Right lobe of liver (tissue), 6 donors: ENCODE measurements at regions not wholly inside any gene's neighbourhood (a gene's known extent, or its start where the extent isn't known, plus 50 kb on each side); places are given as distances from the start of the nearest gene placed in this dataset.
"Not testable (repeated sequence)": the region's sequence is repeated elsewhere in the genome, so short reads cannot be mapped to it uniquely, and the experiment has no call there.

Source experiments
- ATAC-seq, 4 donors: fragments of 200-7000 bp; cut with Tn5 transposase; one replicate each; pipeline ENCODE4 v1.9.1; 2020; ENCODE audit warnings: mild to moderate bottlenecking in 4 of 4, moderate library complexity in 4 of 4
- DNase-seq, 3 donors: peaks; one replicate each; pipeline ENCODE4 v3.0.0-alpha.2; 2020
- H3K27ac ChIP-seq, 3 donors: fragments of 200-600 bp; one replicate each; pipeline ENCODE4 v1.8.0; 2022
- H3K27me3 ChIP-seq, 2 donors: fragments of 200-600 bp; one replicate each; pipeline ENCODE4 v1.8.0; 2022
- H3K36me3 ChIP-seq, 4 donors: fragments of 200-600 bp; sonication (generic) in 1 of 4; one replicate each; pipeline versions ENCODE4 v1.5.1 to v1.8.0; 2017 to 2022; ENCODE audit warnings: control low read depth in 1 of 4
- H3K4me1 ChIP-seq, 4 donors: fragments of 200-600 bp; sonication (generic) in 1 of 4; one replicate each; pipeline versions ENCODE4 v1.5.1 to v1.8.0; 2017 to 2022; ENCODE audit warnings: control low read depth in 1 of 4
- H3K4me3 ChIP-seq, 3 donors: fragments of 200-600 bp; one replicate each; pipeline ENCODE4 v1.8.0; 2022
- H3K9me3 ChIP-seq, 4 donors: fragments of 200-600 bp; sonication (generic) in 1 of 4; one replicate each; pipeline versions ENCODE4 v1.5.1 to v1.8.0; 2017 to 2022; ENCODE audit warnings: control low read depth in 1 of 4
- POLR2A ChIP-seq: fragments of 450-650 bp; IDR thresholded peaks from one replicate; pipeline ENCODE4 v1.6.1; 2017; ENCODE audit warnings: antibody characterized with exemption, mild to moderate bottlenecking
- WGBS: methylation state at CpG from one replicate; pipeline ENCODE4 v1.1.6; 2018; ENCODE audit warnings: low coverage, low lambda C conversion rate; ENCODE audit not compliant: insufficient coverage; ENCODE audit errors: missing lambda C conversion rate; 5-methylcytosine and 5-hydroxymethylcytosine counted together
- intact Hi-C, 2 donors: fragments of 100-400 bp; cut with DNase I; formaldehyde crosslinking; loops; one replicate each; pipeline versions ENCODE4 v1.11.2 to v1.14.1; 2022
- TF ChIP-seq, protein P1 (sequence below), 4 donors: fragments of 200-600 bp in 3 of 4; fragments of 450-650 bp in 1 of 4; IDR thresholded peaks; one replicate each; pipeline versions ENCODE4 v1.5.1 to v1.8.0; 2016 to 2022; ENCODE audit warnings: antibody characterized with exemption in 4 of 4, mild to moderate bottlenecking in 2 of 4
- donor health status: DM: no; HTN: yes; CAD: no.
- donor health status: DM: no; HTN: no; CAD: no.
- donor health status: DM: no; HTN: no; CAD: no.
- donor health status: DM: no; HTN: yes; CAD: no.
- donor health status: DM: no; HTN: yes; CAD: no.

DNA sequence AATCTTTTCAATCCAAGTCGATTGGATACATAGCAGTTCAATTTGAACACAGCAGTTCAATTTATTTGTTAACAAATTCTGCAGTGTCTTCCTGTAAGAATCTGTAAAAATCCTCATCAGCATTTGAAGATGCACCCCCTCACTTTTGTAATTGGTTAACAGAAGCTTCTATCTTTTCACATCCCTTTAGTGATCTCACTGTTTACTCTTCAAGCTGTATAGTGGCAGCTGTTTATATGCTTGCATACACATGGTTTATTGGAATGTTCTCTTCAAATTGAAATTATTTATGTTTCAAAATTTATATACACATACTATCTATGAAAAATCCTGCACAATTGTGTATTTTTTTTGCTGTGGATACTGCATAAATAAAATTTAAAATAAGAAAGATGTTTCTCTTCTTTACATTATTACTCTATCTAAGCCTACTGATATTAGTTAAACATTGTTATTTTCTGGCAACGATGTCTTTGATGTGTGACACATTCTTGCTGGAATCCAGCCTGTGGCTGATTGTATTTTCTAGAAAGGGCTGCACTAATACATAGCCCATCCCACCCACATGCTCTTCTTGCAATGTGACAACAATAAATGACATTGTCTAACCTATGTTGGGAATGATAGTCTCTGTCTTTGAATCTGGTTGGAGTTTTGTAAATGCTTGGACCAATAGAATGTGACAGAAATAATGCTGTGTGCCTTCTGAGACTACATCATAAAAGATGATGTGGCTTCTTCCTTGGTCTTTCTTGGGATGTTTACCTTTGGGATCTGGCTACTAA, 573.0 kb downstream of the CD109 start:
- no peak for ATAC-seq
- TF ChIP-seq POLR2A = no peak
- TF ChIP-seq, protein P1, sequence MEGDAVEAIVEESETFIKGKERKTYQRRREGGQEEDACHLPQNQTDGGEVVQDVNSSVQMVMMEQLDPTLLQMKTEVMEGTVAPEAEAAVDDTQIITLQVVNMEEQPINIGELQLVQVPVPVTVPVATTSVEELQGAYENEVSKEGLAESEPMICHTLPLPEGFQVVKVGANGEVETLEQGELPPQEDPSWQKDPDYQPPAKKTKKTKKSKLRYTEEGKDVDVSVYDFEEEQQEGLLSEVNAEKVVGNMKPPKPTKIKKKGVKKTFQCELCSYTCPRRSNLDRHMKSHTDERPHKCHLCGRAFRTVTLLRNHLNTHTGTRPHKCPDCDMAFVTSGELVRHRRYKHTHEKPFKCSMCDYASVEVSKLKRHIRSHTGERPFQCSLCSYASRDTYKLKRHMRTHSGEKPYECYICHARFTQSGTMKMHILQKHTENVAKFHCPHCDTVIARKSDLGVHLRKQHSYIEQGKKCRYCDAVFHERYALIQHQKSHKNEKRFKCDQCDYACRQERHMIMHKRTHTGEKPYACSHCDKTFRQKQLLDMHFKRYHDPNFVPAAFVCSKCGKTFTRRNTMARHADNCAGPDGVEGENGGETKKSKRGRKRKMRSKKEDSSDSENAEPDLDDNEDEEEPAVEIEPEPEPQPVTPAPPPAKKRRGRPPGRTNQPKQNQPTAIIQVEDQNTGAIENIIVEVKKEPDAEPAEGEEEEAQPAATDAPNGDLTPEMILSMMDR (IDR thresholded peaks at IDR 0.05) = no peak

DNA sequence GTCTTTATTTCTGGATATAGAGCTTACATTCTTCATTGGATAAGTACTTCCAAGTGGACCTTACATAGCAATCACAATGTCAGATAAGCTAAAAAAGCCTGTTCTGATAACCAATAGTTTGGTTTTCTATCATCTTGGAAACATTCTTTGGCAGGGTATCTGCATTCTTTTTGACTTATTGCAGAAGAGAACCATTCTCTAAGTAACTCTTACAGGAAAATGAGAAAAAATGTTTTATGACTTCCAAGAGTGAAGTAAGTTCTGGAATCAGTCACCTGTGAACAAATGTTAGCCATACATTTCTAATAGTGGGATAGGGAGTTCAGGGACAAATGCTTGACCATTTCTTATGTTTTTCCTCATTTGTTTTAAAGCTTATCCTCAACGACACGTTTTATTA, 564.0 kb downstream of the CD109 start:
- no peak for TF ChIP-seq POLR2A
- TF ChIP-seq, protein P1 (IDR thresholded peaks at IDR 0.05) = no peak
- DNase-seq (no peak), ATAC-seq (no peak)
- H3K36me3 ChIP-seq = no peaks in the 10 kb centered on the region
- H3K4me1 ChIP-seq = no peaks in the 10 kb centered on the region
- intact Hi-C loops = no loop called here
- H3K9me3 ChIP-seq = no peaks in the 10 kb centered on the region
- no peaks in the 10 kb centered on the region for H3K27me3 ChIP-seq
- no peak overlapping the region for H3K4me3 ChIP-seq
- WGBS = 24% methylated on average over 2 of the region's 2 CpGs
- no peak overlapping the region for H3K27ac ChIP-seq

More for the DNA sequence above, 573.0 kb downstream of the CD109 start:
- no peaks in the 10 kb centered on the region for H3K36me3 ChIP-seq
- no peaks in the 10 kb centered on the region for H3K4me1 ChIP-seq
- intact Hi-C loops = no loop called here
- no peaks in the 10 kb centered on the region for H3K27me3 ChIP-seq
- no peaks in the 10 kb centered on the region for H3K9me3 ChIP-seq
- 20% methylated on average over 2 of the region's 2 CpGs for WGBS
- H3K27ac ChIP-seq = no peak overlapping the region
- no peak overlapping the region for H3K4me3 ChIP-seq
- DNase-seq = no peak

GRCh38 chr6:74256781-74257180, 560.8 kb downstream of the CD109 start:
- Histone ChIP-seq H3K27ac (no peak overlapping the region), H3K36me3 (no peaks in the 10 kb centered on the region), H3K4me3 (no peak overlapping the region), H3K9me3 (no peaks in the 10 kb centered on the region), H3K4me1 (no peaks in the 10 kb centered on the region), H3K27me3 (no peaks in the 10 kb centered on the region)
- DNase-seq = no peak
- no peak for ATAC-seq
- 27% methylated on average over 2 of the region's 2 CpGs for WGBS
- TF ChIP-seq POLR2A = no peak
- TF ChIP-seq, protein P1 (IDR thresholded peaks at IDR 0.05) = no peak
- intact Hi-C loops = no loop called here

DNA sequence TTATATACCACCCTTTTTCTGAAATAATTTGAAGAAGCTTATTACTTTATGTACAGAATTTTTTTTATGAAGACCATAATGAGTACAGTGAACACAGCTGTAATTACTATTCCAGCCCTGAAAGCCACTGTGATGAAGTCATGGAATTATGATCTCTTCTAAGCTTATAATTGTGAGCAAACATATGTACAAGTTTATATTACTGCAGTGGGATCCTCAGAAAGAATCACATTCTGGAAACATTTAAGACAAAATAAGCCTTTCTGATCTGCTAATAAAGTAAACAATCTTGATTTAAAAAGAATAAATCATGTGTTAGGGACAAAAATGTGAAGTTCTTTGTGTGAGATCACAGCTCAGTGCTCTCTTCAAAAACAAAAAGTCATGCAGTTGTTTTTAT, 560.4 kb downstream of the CD109 start:
- Histone ChIP-seq H3K9me3 (no peaks in the 10 kb centered on the region), H3K27ac (no peak overlapping the region), H3K4me3 (no peak overlapping the region), H3K36me3 (no peaks in the 10 kb centered on the region), H3K27me3 (no peaks in the 10 kb centered on the region), H3K4me1 (no peaks in the 10 kb centered on the region)
- intact Hi-C loops = no loop called here
- ATAC-seq (no peak), DNase-seq (no peak)
- TF ChIP-seq, protein P1 (IDR thresholded peaks at IDR 0.05) = no peak
- no peak for TF ChIP-seq POLR2A

GRCh38 chr6:74255007-74255406, 559.0 kb downstream of the CD109 start:
- intact Hi-C loops, H3K27me3 ChIP-seq, ATAC-seq, H3K27ac ChIP-seq, H3K36me3 ChIP-seq, H3K9me3 ChIP-seq, H3K4me3 ChIP-seq, H3K4me1 ChIP-seq: not testable (repeated sequence)
- peak in 1 of 3 donors; percentile 8 for DNase-seq
- 83% methylated on average over 2 of the region's 24 CpGs for WGBS

DNA sequence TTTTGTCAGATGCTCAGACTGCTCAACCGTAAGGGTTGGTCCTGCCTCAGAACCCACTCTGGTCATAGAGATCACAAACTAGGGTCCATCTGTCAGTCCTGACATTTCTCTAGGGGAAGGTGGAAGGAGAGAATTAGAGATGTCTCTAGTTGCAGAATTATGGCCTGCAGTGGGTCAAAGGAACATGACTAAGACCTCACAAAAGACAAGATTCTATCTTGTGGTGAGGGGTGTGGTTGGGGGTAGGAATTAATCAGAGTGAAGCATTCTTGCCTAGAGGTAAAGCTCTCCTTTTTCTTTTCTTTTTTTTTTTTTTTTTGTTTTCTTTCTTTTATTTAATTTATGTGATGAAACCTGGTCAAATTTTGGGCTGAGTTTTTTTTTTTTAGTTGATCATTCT, 558.1 kb downstream of the CD109 start:
- DNase-seq, H3K4me1 ChIP-seq, ATAC-seq, H3K4me3 ChIP-seq, intact Hi-C loops, H3K27me3 ChIP-seq, H3K27ac ChIP-seq, H3K36me3 ChIP-seq, H3K9me3 ChIP-seq: not testable (repeated sequence)
- WGBS = 73% methylated on average over 1 of the region's 1 CpG
